MM.1S (cell line): ENCODE measurements at regions not wholly inside any gene's neighbourhood (a gene's known extent, or its start where the extent isn't known, plus 50 kb on each side); places are given as distances from the start of the nearest gene placed in this dataset.

Experiments
- DNase-seq: peaks from one replicate; pipeline ENCODE4 v3.0.0-alpha.2; 2015
- H2AFZ ChIP-seq: fragments of 300-600 bp; sonication (generic); 2 replicates; pipeline ENCODE4 v1.6.0; 2016; ENCODE audit warnings: antibody characterized with exemption, low read length
- H3F3A ChIP-seq: fragments of 300-600 bp; sonication (generic); 2 replicates; pipeline ENCODE4 v1.6.1; 2016; ENCODE audit warnings: mild to moderate bottlenecking, antibody characterized with exemption, low read length, moderate library complexity, mixed read lengths; ENCODE audit not compliant: insufficient read depth
- H3K27ac ChIP-seq: fragments of 300-600 bp; sonication (generic); 2 replicates; pipeline ENCODE4 v1.5.1; 2016; ENCODE audit warnings: mild to moderate bottlenecking, low read length
- H3K27me3 ChIP-seq: fragments of 300-600 bp; sonication (generic); replicated peaks from 2 replicates; pipeline ENCODE4 v1.6.0; 2016; ENCODE audit warnings: low read length; ENCODE audit not compliant: insufficient read depth
- H3K36me3 ChIP-seq: fragments of 300-600 bp; sonication (generic); replicated peaks from 2 replicates; pipeline ENCODE4 v1.6.1; 2016; ENCODE audit warnings: mild to moderate bottlenecking, low read length, mixed read lengths; ENCODE audit not compliant: insufficient read depth
- H3K4me1 ChIP-seq: fragments of 300-600 bp; sonication (generic); 2 replicates; pipeline ENCODE4 v1.6.1; 2016; ENCODE audit warnings: low read length, mixed read lengths
- H3K4me2 ChIP-seq: fragments of 300-600 bp; sonication (generic); 2 replicates; pipeline ENCODE4 v1.6.0; 2016; ENCODE audit warnings: low read depth, low read length
- H3K4me3 ChIP-seq: fragments of 300-600 bp; sonication (generic); 2 replicates; pipeline ENCODE4 v1.5.1; 2016; ENCODE audit warnings: low read length, mixed read lengths
- H3K79me2 ChIP-seq: fragments of 300-600 bp; sonication (generic); 2 replicates; pipeline ENCODE4 v1.6.1; 2016; ENCODE audit warnings: mixed run types, low read length, mixed read lengths
- H3K9ac ChIP-seq: fragments of 300-600 bp; sonication (generic); 2 replicates; pipeline ENCODE4 v1.6.1; 2016; ENCODE audit warnings: low read length, mixed read lengths
- H3K9me2 ChIP-seq: fragments of 300-600 bp; sonication (generic); replicated peaks from 2 replicates; pipeline ENCODE4 v1.6.1; 2016; ENCODE audit warnings: mild to moderate bottlenecking, low read length, mixed read lengths; ENCODE audit not compliant: insufficient read depth
- H3K9me3 ChIP-seq: fragments of 300-600 bp; sonication (generic); replicated peaks from 2 replicates; pipeline ENCODE4 v1.6.1; 2016; ENCODE audit warnings: mild to moderate bottlenecking, low read length, mixed read lengths; ENCODE audit not compliant: insufficient read depth
- H4K20me1 ChIP-seq: fragments of 300-600 bp; sonication (generic); 2 replicates; pipeline ENCODE4 v1.6.1; 2016; ENCODE audit warnings: mild to moderate bottlenecking, low read length, moderate library complexity, mixed read lengths; ENCODE audit not compliant: insufficient read depth
- CTCF ChIP-seq: fragments of 300-600 bp; sonication (generic); IDR thresholded peaks from 2 replicates; pipeline ENCODE4 v1.5.1; 2016; ENCODE audit warnings: antibody characterized with exemption, low read length, mixed read lengths
- EZH2 ChIP-seq: fragments of 300-600 bp; sonication (generic); optimal IDR thresholded peaks from 2 replicates; pipeline ENCODE3; 2017; ENCODE audit warnings: low read depth, mild to moderate bottlenecking, antibody characterized with exemption, low read length, mixed read lengths
- EZH2phosphoT487 ChIP-seq: fragments of 300-600 bp; sonication (generic); IDR thresholded peaks from 2 replicates; pipeline ENCODE4 v1.6.1; 2018; ENCODE audit warnings: antibody characterized with exemption, low read length

- Histone ChIP-seq H3F3A (0 out of 2 replicates have a peak, but pooled peaks cover 4% of the 10 kb centered on the region), H3K4me3 (no peak overlapping the region), H3K9me3 (no peaks in the 10 kb centered on the region), H2AFZ (no peak overlapping the region), H3K36me3 (no peaks in the 10 kb centered on the region), H4K20me1 (no peaks in the 10 kb centered on the region), H3K27me3 (no peaks in the 10 kb centered on the region), H3K9ac (no peak overlapping the region), H3K27ac (no peak overlapping the region), H3K4me1 (peaks cover 15% of the 10 kb centered on the region), H3K79me2 (peaks cover 21% of the 10 kb centered on the region), H3K4me2 (no peak overlapping the region), H3K9me2 (no peaks in the 10 kb centered on the region)
- no peak for DNase-seq
- TF ChIP-seq EZH2phosphoT487 (no peak), EZH2 (no peak), CTCF (no peak)
These were observed 718.5 kb downstream of the UQCRFS1 start for GRCh38 chr19:28494461-28494860.

GRCh38 chr19:28493884-28494283 lies 719.1 kb downstream of the UQCRFS1 start:
- no peak overlapping the region for H2AFZ ChIP-seq
- no peak for DNase-seq
- no peaks in the 10 kb centered on the region for H3K9me3 ChIP-seq
- no peaks in the 10 kb centered on the region for H3K36me3 ChIP-seq
- H3K4me1 ChIP-seq: peaks cover 21% of the 10 kb centered on the region
- H3K9ac ChIP-seq: no peak overlapping the region
- H3K79me2 ChIP-seq: peaks cover 21% of the 10 kb centered on the region
- H3K4me2 ChIP-seq: no peak overlapping the region
- TF ChIP-seq EZH2phosphoT487 (no peak), EZH2 (no peak), CTCF (no peak)
- H3F3A ChIP-seq: 0 out of 2 replicates have a peak, but pooled peaks cover 4% of the 10 kb centered on the region
- no peaks in the 10 kb centered on the region for H3K27me3 ChIP-seq
- H3K4me3 ChIP-seq: no peak overlapping the region
- no peaks in the 10 kb centered on the region for H4K20me1 ChIP-seq
- H3K9me2 ChIP-seq: no peaks in the 10 kb centered on the region
- H3K27ac ChIP-seq: no peak overlapping the region

DNA sequence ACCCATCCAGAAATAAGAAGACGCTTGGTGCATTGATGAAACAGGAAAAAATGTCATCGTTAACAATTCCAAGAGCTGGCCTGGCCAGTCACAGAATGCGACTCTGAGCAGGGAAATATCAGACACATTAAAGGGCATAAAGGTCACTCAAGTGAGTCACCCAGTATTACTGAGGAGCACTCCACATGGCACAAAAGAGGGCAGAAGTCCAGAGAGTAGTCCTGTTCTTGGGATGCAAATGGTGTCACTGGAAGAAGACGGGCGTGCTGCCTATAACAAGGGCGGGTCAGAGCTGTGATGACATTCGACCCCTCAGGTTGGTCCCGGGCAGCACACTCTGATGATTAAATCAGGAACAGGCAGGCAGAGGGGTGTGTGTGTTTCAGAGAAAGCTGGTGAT lies 720.3 kb downstream of the UQCRFS1 start:
- Histone ChIP-seq H2AFZ (no peak overlapping the region), H3K27me3 (no peaks in the 10 kb centered on the region), H3K4me3 (no peak overlapping the region), H3K9ac (no peak overlapping the region), H3F3A (peaks cover 15% of the 10 kb centered on the region), H3K4me2 (peak overlapping the region; percentile 18; the same call in 1 of the 2 replicates), H3K4me1 (peaks cover 32% of the 10 kb centered on the region), H3K9me2 (no peaks in the 10 kb centered on the region), H4K20me1 (no peaks in the 10 kb centered on the region), H3K9me3 (no peaks in the 10 kb centered on the region), H3K79me2 (peaks cover 17% of the 10 kb centered on the region), H3K27ac (no peak overlapping the region), H3K36me3 (no peaks in the 10 kb centered on the region)
- TF ChIP-seq CTCF (no peak), EZH2phosphoT487 (no peak), EZH2 (no peak)
- DNase-seq: no peak
